DOHH2 (cell line): ENCODE measurements at regions not wholly inside any gene's neighbourhood (a gene's known extent, or its start where the extent isn't known, plus 50 kb on each side); places are given as distances from the start of the nearest gene placed in this dataset.

ENCODE experiments used
- H3F3A ChIP-seq: fragments of 200-600 bp; sonication (generic), shearing (Covaris generic); 2 replicates; pipeline ENCODE4 v1.6.0; 2016; ENCODE audit warnings: antibody characterized with exemption, mild to moderate bottlenecking; ENCODE audit not compliant: control insufficient read depth, insufficient read depth
- H3K27ac ChIP-seq: fragments of 200-600 bp; sonication (generic); 2 replicates; pipeline ENCODE4 v1.5.1; 2014; ENCODE audit warnings: low read depth, mild to moderate bottlenecking, low read length, moderate library complexity
- H3K27me3 ChIP-seq: fragments of 200-600 bp; sonication (generic); 2 replicates; pipeline ENCODE4 v1.6.1; 2014; ENCODE audit warnings: mild to moderate bottlenecking, low read length, mixed read lengths; ENCODE audit not compliant: control insufficient read depth
- H3K36me3 ChIP-seq: fragments of 200-600 bp; sonication (generic); 2 replicates; pipeline ENCODE4 v1.6.1; 2014; ENCODE audit warnings: mild to moderate bottlenecking, low read length, moderate library complexity, mixed read lengths; ENCODE audit not compliant: control insufficient read depth
- H3K4me1 ChIP-seq: fragments of 200-600 bp; sonication (generic); 2 replicates; pipeline ENCODE4 v1.6.1; 2014; ENCODE audit warnings: mild to moderate bottlenecking, low read length, mixed read lengths; ENCODE audit not compliant: control insufficient read depth
- H3K4me2 ChIP-seq: fragments of 200-600 bp; sonication (generic); 2 replicates; pipeline ENCODE4 v1.6.0; 2014; ENCODE audit warnings: mild to moderate bottlenecking, low read length, moderate library complexity
- H3K4me3 ChIP-seq: fragments of 200-600 bp; sonication (generic); 2 replicates; pipeline ENCODE4 v1.5.1; 2014; ENCODE audit warnings: mild to moderate bottlenecking, low read length, mixed read lengths
- H3K79me2 ChIP-seq: fragments of 200-600 bp; sonication (generic); 2 replicates; pipeline ENCODE4 v1.6.1; 2014; ENCODE audit warnings: mild to moderate bottlenecking, low read length, mixed read lengths; ENCODE audit not compliant: control insufficient read depth
- H3K9me2 ChIP-seq: fragments of 200-600 bp; sonication (generic); replicated peaks from 2 replicates; pipeline ENCODE4 v1.6.1; 2014; ENCODE audit warnings: mild to moderate bottlenecking, low read length, mixed read lengths; ENCODE audit not compliant: control insufficient read depth
- H3K9me3 ChIP-seq: fragments of 200-600 bp; sonication (generic); 2 replicates; pipeline ENCODE4 v1.6.1; 2014; ENCODE audit warnings: antibody characterized with exemption, low read length, mixed read lengths; ENCODE audit not compliant: control insufficient read depth, insufficient read depth
- H4K20me1 ChIP-seq: fragments of 200-600 bp; sonication (generic); 2 replicates; pipeline ENCODE4 v1.6.0; 2014; ENCODE audit warnings: low read depth, mild to moderate bottlenecking, antibody characterized with exemption, low read length, moderate library complexity; ENCODE audit not compliant: control insufficient read depth, insufficient read depth
- CTCF ChIP-seq: fragments of 200-600 bp; sonication (generic); IDR thresholded peaks from one replicate; pipeline ENCODE4 v1.5.1; 2014; ENCODE audit warnings: antibody characterized with exemption, mild to moderate bottlenecking, low read depth, low read length; ENCODE audit not compliant: poor library complexity, severe bottlenecking
- EZH2phosphoT487 ChIP-seq: fragments of 200-600 bp; sonication (generic); IDR thresholded peaks from 2 replicates; pipeline ENCODE4 v1.6.1; 2017; ENCODE audit warnings: borderline replicate concordance, mild to moderate bottlenecking, antibody characterized with exemption, low read length, moderate library complexity, mixed read lengths

- no peaks in the 10 kb centered on the region for H3K9me2 ChIP-seq
- TF ChIP-seq EZH2phosphoT487 (no peak), CTCF (no peak)
Measured at GRCh38 chr10:130808686-130809085, 502.8 kb downstream of the TCERG1L start.

GRCh38 chr10:130809181-130809580 lies 502.3 kb downstream of the TCERG1L start:
- H3K4me1 ChIP-seq = no peaks in the 10 kb centered on the region
- H3F3A ChIP-seq = no peaks in the 10 kb centered on the region
- TF ChIP-seq EZH2phosphoT487 = no peak
- TF ChIP-seq CTCF = no peak
- no peak overlapping the region for H3K4me3 ChIP-seq
- no peaks in the 10 kb centered on the region for H3K27me3 ChIP-seq
- H3K9me3 ChIP-seq = no peaks in the 10 kb centered on the region
- no peaks in the 10 kb centered on the region for H3K36me3 ChIP-seq
- H3K9me2 ChIP-seq = no peaks in the 10 kb centered on the region
- H3K27ac ChIP-seq = no peak overlapping the region
- no peak overlapping the region for H3K4me2 ChIP-seq
- no peaks in the 10 kb centered on the region for H4K20me1 ChIP-seq
- no peaks in the 10 kb centered on the region for H3K79me2 ChIP-seq

More at GRCh38 chr10:130808686-130809085, 502.8 kb downstream of the TCERG1L start:
- Histone ChIP-seq H3K4me2 (no peak overlapping the region), H3K9me3 (no peaks in the 10 kb centered on the region), H3K27me3 (no peaks in the 10 kb centered on the region), H3K79me2 (no peaks in the 10 kb centered on the region), H3K27ac (no peak overlapping the region), H3K36me3 (no peaks in the 10 kb centered on the region), H3F3A (no peaks in the 10 kb centered on the region), H4K20me1 (no peaks in the 10 kb centered on the region), H3K4me3 (no peak overlapping the region), H3K4me1 (no peaks in the 10 kb centered on the region)

- Histone ChIP-seq H3K79me2 (no peaks in the 10 kb centered on the region), H3K27ac (no peak overlapping the region), H3K36me3 (no peaks in the 10 kb centered on the region), H3K4me3 (no peak overlapping the region), H3F3A (no peaks in the 10 kb centered on the region), H3K9me3 (no peaks in the 10 kb centered on the region), H3K4me1 (no peaks in the 10 kb centered on the region), H3K27me3 (no peaks in the 10 kb centered on the region), H3K9me2 (no peaks in the 10 kb centered on the region), H4K20me1 (no peaks in the 10 kb centered on the region), H3K4me2 (no peak overlapping the region)
- TF ChIP-seq CTCF (no peak), EZH2phosphoT487 (no peak)
Measured at GRCh38 chr10:130809761-130810515, 501.6 kb downstream of the TCERG1L start.
